OCI-LY1 (cell line): ENCODE measurements at regions not wholly inside any gene's neighbourhood (a gene's known extent, or its start where the extent isn't known, plus 50 kb on each side); places are given as distances from the start of the nearest gene placed in this dataset.

ENCODE experiments used
- H2AFZ ChIP-seq: fragments of 200-600 bp; sonication (generic), shearing (Covaris generic); 2 replicates; pipeline ENCODE4 v1.6.0; 2014; ENCODE audit warnings: antibody characterized with exemption, mild to moderate bottlenecking, low read length
- H3F3A ChIP-seq: fragments of 200-600 bp; sonication (generic), shearing (Covaris generic); 2 replicates; pipeline ENCODE4 v1.6.0; 2014; ENCODE audit warnings: mild to moderate bottlenecking, antibody characterized with exemption, low read length, moderate library complexity; ENCODE audit not compliant: insufficient read depth
- H3K27ac ChIP-seq: fragments of 200-600 bp; sonication (generic); 2 replicates; pipeline ENCODE4 v1.5.1; 2014; ENCODE audit warnings: low read length, mixed run types, mild to moderate bottlenecking, low read depth; ENCODE audit not compliant: poor library complexity, severe bottlenecking
- H3K27me3 ChIP-seq: fragments of 200-600 bp; sonication (generic); 2 replicates; pipeline ENCODE4 v1.6.0; 2014; ENCODE audit warnings: antibody characterized with exemption, mild to moderate bottlenecking, low read length, moderate library complexity; ENCODE audit not compliant: insufficient read depth
- H3K36me3 ChIP-seq: fragments of 200-600 bp; sonication (generic); 2 replicates; pipeline ENCODE4 v1.6.1; 2014; ENCODE audit warnings: mild to moderate bottlenecking, antibody characterized with exemption, low read length, moderate library complexity, mixed read lengths; ENCODE audit not compliant: insufficient read depth
- H3K4me1 ChIP-seq: fragments of 200-600 bp; sonication (generic); 2 replicates; pipeline ENCODE4 v1.5.1; 2014; ENCODE audit warnings: mild to moderate bottlenecking, low read length, moderate library complexity; ENCODE audit not compliant: insufficient read depth, severe bottlenecking
- H3K4me2 ChIP-seq: fragments of 200-600 bp; sonication (generic), shearing (Covaris generic); 2 replicates; pipeline ENCODE4 v1.6.1; 2014; ENCODE audit warnings: low read length
- H3K4me3 ChIP-seq: fragments of 200-600 bp; sonication (generic); 2 replicates; pipeline ENCODE4 v1.5.1; 2014; ENCODE audit warnings: low read length, low read depth, mild to moderate bottlenecking, mixed read lengths; ENCODE audit not compliant: poor library complexity, severe bottlenecking
- H3K79me2 ChIP-seq: fragments of 200-600 bp; shearing (Covaris generic); 2 replicates; pipeline ENCODE4 v1.6.1; 2016; ENCODE audit warnings: mixed run types, low read length, mixed read lengths; ENCODE audit not compliant: insufficient read depth
- H3K9ac ChIP-seq: fragments of 200-600 bp; sonication (generic), shearing (Covaris generic); 2 replicates; pipeline ENCODE4 v1.6.1; 2014; ENCODE audit warnings: mild to moderate bottlenecking, low read length, mixed read lengths
- H3K9me2 ChIP-seq: fragments of 200-600 bp; sonication (generic), shearing (Covaris generic); 2 replicates; pipeline ENCODE4 v1.6.1; 2014; ENCODE audit warnings: low read depth, mild to moderate bottlenecking, low read length, mixed read lengths
- H3K9me3 ChIP-seq: fragments of 200-600 bp; shearing (Covaris generic); 2 replicates; pipeline ENCODE4 v1.6.1; 2014; ENCODE audit warnings: low read length, mixed read lengths
- H4K20me1 ChIP-seq: fragments of 200-600 bp; sonication (generic), shearing (Covaris generic); 2 replicates; pipeline ENCODE4 v1.6.0; 2016; ENCODE audit warnings: mild to moderate bottlenecking, low read length; ENCODE audit not compliant: insufficient read depth
- CTCF ChIP-seq: fragments of 200-600 bp; sonication (generic), shearing (Covaris generic); IDR thresholded peaks from 2 replicates; pipeline ENCODE4 v1.5.1; 2017; ENCODE audit warnings: mild to moderate bottlenecking, antibody characterized with exemption, low read length, moderate library complexity, mixed read lengths
- EZH2 ChIP-seq: fragments of 200-600 bp; sonication (generic), shearing (Covaris generic); IDR thresholded peaks from 2 replicates; pipeline ENCODE4 v1.8.0; 2017; ENCODE audit warnings: borderline replicate concordance, mixed run types, mild to moderate bottlenecking, antibody characterized with exemption, low read length, moderate library complexity, mixed read lengths

GRCh38 chr11:37557990-37558389 lies 960.0 kb upstream of the RAG2 start:
- Histone ChIP-seq H3K79me2 (no peaks in the 10 kb centered on the region), H2AFZ (no peak overlapping the region), H3K4me1 (no peaks in the 10 kb centered on the region), H3K9ac (no peak overlapping the region), H3K27me3 (no peaks in the 10 kb centered on the region), H3K27ac (no peak overlapping the region), H3K36me3 (no peaks in the 10 kb centered on the region), H3K4me3 (no peak overlapping the region), H4K20me1 (no peaks in the 10 kb centered on the region), H3K9me3 (no peaks in the 10 kb centered on the region), H3K4me2 (no peak overlapping the region), H3F3A (no peaks in the 10 kb centered on the region), H3K9me2 (no peaks in the 10 kb centered on the region)
- TF ChIP-seq CTCF, result no peak
- no peak for TF ChIP-seq EZH2

GRCh38 chr11:37552284-37552683 lies 954.2 kb upstream of the RAG2 start:
- H2AFZ ChIP-seq, result no peak overlapping the region
- no peak for TF ChIP-seq EZH2
- TF ChIP-seq CTCF, result no peak
- H3K4me3 ChIP-seq, result no peak overlapping the region
- no peaks in the 10 kb centered on the region for H4K20me1 ChIP-seq
- H3K9ac ChIP-seq, result no peak overlapping the region
- H3K79me2 ChIP-seq, result no peaks in the 10 kb centered on the region
- no peak overlapping the region for H3K27ac ChIP-seq
- H3K4me1 ChIP-seq, result no peaks in the 10 kb centered on the region
- no peaks in the 10 kb centered on the region for H3K36me3 ChIP-seq
- no peak overlapping the region for H3K4me2 ChIP-seq
- H3K9me2 ChIP-seq, result no peaks in the 10 kb centered on the region
- no peaks in the 10 kb centered on the region for H3F3A ChIP-seq
- no peaks in the 10 kb centered on the region for H3K9me3 ChIP-seq
- H3K27me3 ChIP-seq, result no peaks in the 10 kb centered on the region

GRCh38 chr11:37544491-37544890 lies 946.5 kb upstream of the RAG2 start:
- TF ChIP-seq CTCF (no peak), EZH2 (no peak)
- H4K20me1 ChIP-seq, result no peaks in the 10 kb centered on the region
- no peak overlapping the region for H2AFZ ChIP-seq
- H3K36me3 ChIP-seq, result no peaks in the 10 kb centered on the region
- H3K9me3 ChIP-seq, result no peaks in the 10 kb centered on the region
- H3K27ac ChIP-seq, result no peak overlapping the region
- H3K9me2 ChIP-seq, result no peaks in the 10 kb centered on the region
- H3K4me3 ChIP-seq, result no peak overlapping the region
- H3K9ac ChIP-seq, result no peak overlapping the region
- H3K27me3 ChIP-seq, result no peaks in the 10 kb centered on the region
- no peak overlapping the region for H3K4me2 ChIP-seq
- H3K79me2 ChIP-seq, result no peaks in the 10 kb centered on the region
- H3F3A ChIP-seq, result no peaks in the 10 kb centered on the region
- H3K4me1 ChIP-seq, result no peaks in the 10 kb centered on the region
